Endothelial cell of umbilical vein (primary cell): ENCODE measurements at regions not wholly inside any gene's neighbourhood (a gene's known extent, or its start where the extent isn't known, plus 50 kb on each side); places are given as distances from the start of the nearest gene placed in this dataset.

ENCODE experiments used
- BruUV-seq: library from RNA; stranded (reverse); fragments of 400-500 nt; replicated peaks from 2 replicates; lab custom pipeline; 2021; lab: Mats Ljungman, UMichigan
- CTCF ChIA-PET: fragments of 300-600, 350-600 bp; sonication (Branson Sonifier 250); formaldehyde crosslinking; loops from one replicate; lab custom pipeline; 2021; ENCODE audit warnings: antibody characterized with exemption, inconsistent platforms; lab: Charles Lee
- POLR2A ChIA-PET: fragments of 300-600, 350-600 bp; sonication (Branson Sonifier 250); formaldehyde crosslinking; loops from one replicate; lab custom pipeline; 2021; ENCODE audit warnings: antibody characterized with exemption, inconsistent platforms; lab: Charles Lee
- DNase-seq: peaks from one replicate; pipeline ENCODE4 v3.0.0-alpha.2; 2011; ENCODE audit warnings: low read depth, low spot score
- FAIRE-seq: peaks from 2 replicates; lab custom pipeline; 2011; peaks lifted over from hg19 to GRCh38; lab: Jason Lieb, UNC
- H2AFZ ChIP-seq: 2 replicates; pipeline ENCODE4 v1.6.0; 2012; ENCODE audit warnings: low read depth, low read length, control low read depth, inconsistent platforms
- H3K27ac ChIP-seq: 2 replicates; pipeline ENCODE4 v1.5.1; 2011; ENCODE audit warnings: low read depth, mild to moderate bottlenecking, control low read depth, low read length, moderate library complexity; ENCODE audit not compliant: insufficient read depth
- H3K27me3 ChIP-seq, 2 experiments: 2 replicates each; pipeline versions ENCODE4 v1.6.0 to v1.6.1; 2011; ENCODE audit warnings: low read length in 2 of 2, mixed read lengths in 1 of 2; ENCODE audit not compliant: control insufficient read depth in 2 of 2, insufficient read depth in 2 of 2
- H3K36me3 ChIP-seq, 2 experiments: 2 replicates in 1 of 2; 3 replicates in 1 of 2; pipeline ENCODE4 v1.5.1; 2011; ENCODE audit warnings: low read length in 2 of 2, mild to moderate bottlenecking in 1 of 2, moderate library complexity in 1 of 2; ENCODE audit not compliant: control insufficient read depth in 2 of 2, insufficient read depth in 2 of 2; ENCODE audit errors: extremely low read depth in 1 of 2
- H3K4me1 ChIP-seq: 3 replicates; pipeline ENCODE4 v1.5.1; 2011; ENCODE audit warnings: mild to moderate bottlenecking, low read length; ENCODE audit not compliant: control insufficient read depth, insufficient read depth; ENCODE audit errors: extremely low read depth
- H3K4me2 ChIP-seq: 2 replicates; pipeline ENCODE4 v1.6.1; 2011; ENCODE audit warnings: low read length, control low read depth, mixed read lengths; ENCODE audit not compliant: insufficient read depth
- H3K4me3 ChIP-seq, 3 experiments: fragments of 200-600 bp in 1 of 3; sonication (generic), shearing (Covaris generic) in 1 of 3; replicated peaks in 1 of 3; 2 replicates each; pipeline ENCODE4 v1.5.1; 2011 to 2016; ENCODE audit warnings: control low read depth in 3 of 3, low read length in 3 of 3, mild to moderate bottlenecking in 2 of 3, inconsistent platforms in 1 of 3, low read depth in 1 of 3, moderate library complexity in 1 of 3; ENCODE audit not compliant: insufficient read depth in 1 of 3
- H3K79me2 ChIP-seq: 2 replicates; pipeline ENCODE4 v1.6.0; 2012; ENCODE audit warnings: low read length, inconsistent platforms; ENCODE audit not compliant: control insufficient read depth, insufficient read depth
- H3K9ac ChIP-seq: replicated peaks from 2 replicates; pipeline ENCODE3; 2011; ENCODE audit warnings: low read length, control low read depth; ENCODE audit not compliant: insufficient read depth; ENCODE audit errors: extremely low read depth
- H3K9me1 ChIP-seq: replicated peaks from 3 replicates; pipeline ENCODE4 v1.6.0; 2011; ENCODE audit warnings: mild to moderate bottlenecking, low read length; ENCODE audit not compliant: control insufficient read depth, insufficient read depth; ENCODE audit errors: extremely low read depth
- H3K9me3 ChIP-seq: replicated peaks from 2 replicates; pipeline ENCODE4 v1.5.1; 2012; ENCODE audit warnings: low read length, inconsistent platforms; ENCODE audit not compliant: control insufficient read depth, insufficient read depth
- H4K20me1 ChIP-seq: replicated peaks from 2 replicates; pipeline ENCODE3; 2011; ENCODE audit warnings: mild to moderate bottlenecking, low read length; ENCODE audit not compliant: control insufficient read depth, insufficient read depth; ENCODE audit errors: extremely low read depth
- EZH2 ChIP-seq: IDR thresholded peaks from 2 replicates; pipeline ENCODE4 v1.6.1; 2012; ENCODE audit warnings: borderline replicate concordance, low read depth, mild to moderate bottlenecking, moderate library complexity, low read length, inconsistent platforms; ENCODE audit not compliant: severe bottlenecking
- FOS ChIP-seq: IDR thresholded peaks from 2 replicates; pipeline ENCODE4 v1.6.1; 2011; ENCODE audit warnings: mild to moderate bottlenecking, low read length, moderate library complexity, borderline replicate concordance; ENCODE audit not compliant: insufficient read depth
- GATA2 ChIP-seq: IDR thresholded peaks from 2 replicates; pipeline ENCODE4 v1.7.0; 2011; ENCODE audit warnings: low read depth, mild to moderate bottlenecking, moderate library complexity, mixed read lengths, low read length; ENCODE audit not compliant: insufficient read length, insufficient read depth
- JUN ChIP-seq: IDR thresholded peaks from 2 replicates; pipeline ENCODE4 v1.6.1; 2011; ENCODE audit warnings: borderline replicate concordance, low read depth; ENCODE audit not compliant: insufficient read length, insufficient read depth
- MYC ChIP-seq: IDR thresholded peaks from one replicate; pipeline ENCODE4 v1.6.1; 2011; ENCODE audit warnings: mild to moderate bottlenecking, low read depth, low read length
- POLR2A ChIP-seq: IDR thresholded peaks from 2 replicates; pipeline ENCODE4 v1.6.1; 2012; ENCODE audit warnings: low read depth, mild to moderate bottlenecking, control low read depth, low read length
- POLR2AphosphoS5 ChIP-seq: IDR thresholded peaks from 2 replicates; pipeline ENCODE4 v1.6.1; 2012; ENCODE audit warnings: low read depth, mild to moderate bottlenecking, control low read depth, low read length, moderate library complexity; ENCODE audit not compliant: insufficient read depth
- dilution Hi-C: fragments of 300-500 bp; cut with MboI; formaldehyde crosslinking; loops from one replicate; pipeline ENCODE4 v1.15.0; 2019; ENCODE audit warnings: low sequenced_read_pairs; ENCODE audit not compliant: extremely low pct_ligation_motif_present
- intact Hi-C: fragments of 100-400 bp; cut with micrococcal nuclease; formaldehyde crosslinking; loops from one replicate; pipeline ENCODE4 v1.10.0; 2022
- TF ChIP-seq, protein P1 (sequence below), 2 donors: IDR thresholded peaks; 1 replicate in 1 of 2; 2 replicates in 1 of 2; pipeline ENCODE4 v1.5.1; 2011; ENCODE audit warnings: low read length in 2 of 2, mild to moderate bottlenecking in 2 of 2, moderate library complexity in 2 of 2, control low read depth in 1 of 2, inconsistent platforms in 1 of 2, low read depth in 1 of 2; ENCODE audit not compliant: insufficient read depth in 1 of 2; ENCODE audit errors: extremely low read depth in 1 of 2
- TF ChIP-seq, protein P2 (sequence below): IDR thresholded peaks from 2 replicates; pipeline ENCODE4 v1.6.1; 2011; ENCODE audit not compliant: insufficient read depth, insufficient read length

DNA sequence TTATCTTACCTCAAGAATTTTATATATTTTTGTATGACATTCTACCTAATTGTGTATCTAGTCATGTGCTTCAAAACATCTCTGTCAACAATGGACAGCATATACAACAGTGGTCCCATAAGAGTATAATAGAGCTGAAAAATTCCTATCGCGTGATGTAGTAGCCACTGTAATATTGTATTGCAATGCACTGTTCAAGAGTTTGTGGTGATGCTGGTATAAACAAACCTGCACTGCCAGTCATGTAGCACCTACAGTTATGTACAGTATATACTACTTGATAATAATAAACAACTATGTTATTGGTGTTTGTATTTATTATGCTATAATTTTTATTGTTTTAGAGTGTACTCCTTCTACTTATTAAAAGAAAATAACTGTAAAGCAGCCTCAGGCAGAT lies 672.7 kb downstream of the CD109 start:
- Histone ChIP-seq H3K4me1 (no peaks in the 10 kb centered on the region), H2AFZ (no peak overlapping the region), H3K79me2 (no peaks in the 10 kb centered on the region), H3K4me3 (no peak overlapping the region), H3K9me1 (no peaks in the 10 kb centered on the region), H3K9ac (no peak overlapping the region), H3K4me2 (no peak overlapping the region), H3K9me3 (no peaks in the 10 kb centered on the region), H3K27me3 (no peaks in the 10 kb centered on the region), H3K27ac (no peak overlapping the region), H3K36me3 (no peaks in the 10 kb centered on the region), H4K20me1 (no peaks in the 10 kb centered on the region)
- TF ChIP-seq FOS (no peak), GATA2 (no peak), POLR2A (no peak), POLR2AphosphoS5 (no peak), EZH2 (no peak), JUN (no peak), MYC (no peak)
- TF ChIP-seq, protein P1, sequence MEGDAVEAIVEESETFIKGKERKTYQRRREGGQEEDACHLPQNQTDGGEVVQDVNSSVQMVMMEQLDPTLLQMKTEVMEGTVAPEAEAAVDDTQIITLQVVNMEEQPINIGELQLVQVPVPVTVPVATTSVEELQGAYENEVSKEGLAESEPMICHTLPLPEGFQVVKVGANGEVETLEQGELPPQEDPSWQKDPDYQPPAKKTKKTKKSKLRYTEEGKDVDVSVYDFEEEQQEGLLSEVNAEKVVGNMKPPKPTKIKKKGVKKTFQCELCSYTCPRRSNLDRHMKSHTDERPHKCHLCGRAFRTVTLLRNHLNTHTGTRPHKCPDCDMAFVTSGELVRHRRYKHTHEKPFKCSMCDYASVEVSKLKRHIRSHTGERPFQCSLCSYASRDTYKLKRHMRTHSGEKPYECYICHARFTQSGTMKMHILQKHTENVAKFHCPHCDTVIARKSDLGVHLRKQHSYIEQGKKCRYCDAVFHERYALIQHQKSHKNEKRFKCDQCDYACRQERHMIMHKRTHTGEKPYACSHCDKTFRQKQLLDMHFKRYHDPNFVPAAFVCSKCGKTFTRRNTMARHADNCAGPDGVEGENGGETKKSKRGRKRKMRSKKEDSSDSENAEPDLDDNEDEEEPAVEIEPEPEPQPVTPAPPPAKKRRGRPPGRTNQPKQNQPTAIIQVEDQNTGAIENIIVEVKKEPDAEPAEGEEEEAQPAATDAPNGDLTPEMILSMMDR (IDR thresholded peaks at IDR 0.05; ENCODE audit: extremely low read depth in 1 of 2, insufficient read depth in 1 of 2, low read depth in 1 of 2, low read length in 2 of 2): no peak
- TF ChIP-seq, protein P2, sequence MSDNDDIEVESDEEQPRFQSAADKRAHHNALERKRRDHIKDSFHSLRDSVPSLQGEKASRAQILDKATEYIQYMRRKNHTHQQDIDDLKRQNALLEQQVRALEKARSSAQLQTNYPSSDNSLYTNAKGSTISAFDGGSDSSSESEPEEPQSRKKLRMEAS: no peak
- POLR2A ChIA-PET: no interaction called here
- BruUV-seq: no TSS peak
- dilution Hi-C loops: no loop called here
- no peak for DNase-seq
- CTCF ChIA-PET: no interaction called here
- intact Hi-C loops: no loop called here
- no peak for FAIRE-seq
